NCI-H345 treated with DMSO at 0.1 percent for 48 hours (cell line): ENCODE measurements at regions not wholly inside any gene's neighbourhood (a gene's known extent, or its start where the extent isn't known, plus 50 kb on each side); places are given as distances from the start of the nearest gene placed in this dataset.

Experiments used
- DNase-seq: peaks from one replicate; lab custom pipeline; 2025; ENCODE audit not compliant: unreplicated experiment; lab: John Stamatoyannopoulos, UW

DNA sequence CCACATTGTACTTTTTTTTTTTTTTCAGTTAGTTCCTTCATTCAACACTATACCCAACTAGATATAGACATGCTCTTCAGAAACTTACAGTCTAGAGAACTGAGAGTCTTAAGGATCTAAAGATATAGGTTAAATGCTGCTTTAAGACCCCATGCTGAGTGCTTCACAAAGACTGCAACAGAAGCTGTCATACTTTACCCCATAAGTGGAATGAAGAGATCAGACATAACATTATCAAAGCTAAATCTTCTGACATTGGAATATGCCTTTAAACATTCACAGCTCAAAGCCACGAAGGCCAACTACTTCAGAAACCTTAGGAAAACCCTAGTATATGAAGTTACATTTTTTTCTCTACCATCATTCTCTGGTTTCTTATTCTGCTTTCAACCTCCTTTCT, 666.4 kb downstream of the KCNT2 start:
- no peak for DNase-seq

DNA sequence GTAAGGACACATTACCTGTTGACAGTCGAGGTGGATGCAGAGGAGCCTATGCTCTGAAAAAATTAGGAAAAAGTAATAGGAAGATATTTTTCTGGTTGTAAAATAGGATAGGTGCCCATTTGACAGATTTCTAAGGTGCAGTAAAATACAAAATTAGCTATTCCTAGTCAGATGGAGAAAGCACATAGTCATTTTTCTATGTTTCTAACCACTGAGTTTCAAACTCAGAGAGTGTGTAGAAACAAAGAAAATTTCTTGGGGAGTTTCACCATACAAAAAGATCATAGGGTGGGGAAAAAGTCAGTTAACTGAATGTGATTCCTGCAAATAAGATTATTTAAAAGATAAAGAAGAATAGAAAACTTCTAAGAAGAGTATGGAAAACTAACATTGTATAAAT, 666.9 kb downstream of the KCNT2 start:
- no peak for DNase-seq

DNA sequence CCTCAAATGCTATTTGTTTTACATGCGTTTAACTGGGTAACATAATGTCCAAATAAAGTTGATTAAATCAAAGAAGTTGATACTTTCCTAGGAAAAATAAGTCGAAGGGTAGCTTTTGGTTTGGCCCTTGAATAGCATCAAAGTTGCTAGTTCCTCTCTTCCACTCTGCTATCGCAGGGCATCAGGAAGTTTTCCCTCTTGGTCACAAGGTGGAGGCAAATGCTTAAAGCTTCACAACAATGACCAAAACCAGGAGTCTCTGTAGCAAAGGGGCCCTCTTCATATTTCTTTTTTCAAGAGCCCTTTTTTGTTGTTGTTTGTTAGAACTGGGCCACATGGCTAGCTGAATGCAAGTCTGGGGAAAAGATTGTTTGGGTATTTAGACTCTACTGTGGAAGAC, 668.4 kb downstream of the KCNT2 start:
- DNase-seq, result no peak

DNA sequence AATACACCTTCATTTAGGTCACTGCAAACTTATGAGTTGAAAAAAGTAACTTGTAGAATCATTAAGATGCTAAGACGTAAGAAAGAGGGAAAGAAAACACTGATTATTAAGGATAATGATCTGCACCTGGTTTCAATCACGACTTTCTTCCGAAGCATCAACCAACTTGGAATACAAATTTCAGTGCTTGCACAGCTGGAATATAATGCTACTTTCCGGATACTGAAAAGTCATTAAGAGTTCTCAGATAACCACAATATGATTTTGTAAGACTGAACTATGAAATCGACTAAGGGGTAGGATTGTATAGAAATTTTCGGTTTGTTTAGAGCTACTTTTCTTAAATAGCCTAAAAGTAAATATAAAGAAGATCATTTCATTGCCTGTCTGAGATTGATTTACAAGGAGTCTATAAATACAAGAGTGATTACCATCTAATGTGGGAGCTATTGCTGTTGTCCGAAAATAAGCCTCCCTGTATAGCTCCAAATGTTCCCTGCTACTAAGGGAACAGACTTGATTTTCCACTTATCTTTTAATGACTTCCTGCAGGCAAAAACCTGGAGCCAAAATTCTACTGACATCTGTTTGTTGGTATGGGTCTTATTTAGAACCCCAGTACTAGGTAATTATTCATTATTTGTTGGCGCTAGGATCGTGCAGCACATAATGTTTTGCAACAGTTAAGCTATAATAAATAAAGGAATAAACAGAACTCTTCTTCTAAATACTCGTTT, 673.3 kb downstream of the KCNT2 start:
- DNase-seq, result no peak

DNA sequence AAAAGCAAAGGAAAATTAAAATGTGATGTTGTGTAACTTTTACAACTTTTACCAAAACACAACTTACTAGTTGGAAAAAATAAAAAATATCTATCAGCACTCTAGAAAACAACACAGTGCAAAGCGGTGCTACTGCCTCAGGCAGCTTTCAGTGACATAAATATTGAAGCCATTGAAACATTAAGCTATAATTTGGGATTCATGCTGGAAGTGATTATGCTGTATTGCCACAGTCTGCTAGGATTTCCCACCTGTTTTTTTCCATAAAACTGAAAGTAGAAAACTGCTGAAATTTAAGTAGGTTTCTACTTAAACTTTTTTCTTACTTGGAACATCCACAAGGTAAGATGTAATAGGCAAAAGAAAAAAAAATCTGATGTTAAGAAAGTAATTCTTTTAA, 674.4 kb downstream of the KCNT2 start:
- no peak for DNase-seq

DNA sequence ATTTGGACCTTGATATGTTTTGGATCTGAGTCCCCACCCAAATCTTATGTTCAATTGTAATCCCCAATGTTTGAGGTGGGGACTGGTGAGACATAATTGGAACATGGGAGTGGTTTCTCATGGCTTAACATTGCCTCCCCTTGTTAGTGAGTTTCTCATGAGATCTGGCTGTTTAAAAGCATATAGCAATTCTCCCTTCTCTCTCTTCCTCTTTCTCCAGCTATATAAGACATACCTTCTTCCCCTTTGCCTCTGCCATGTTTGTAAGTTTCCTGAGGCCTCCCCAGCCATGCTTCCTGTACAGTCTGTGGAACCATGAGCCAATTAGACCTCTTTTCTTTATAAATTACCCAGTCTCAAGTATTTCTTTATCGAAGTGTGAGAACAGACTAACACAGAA, 692.4 kb downstream of the KCNT2 start:
- DNase-seq, result no peak

DNA sequence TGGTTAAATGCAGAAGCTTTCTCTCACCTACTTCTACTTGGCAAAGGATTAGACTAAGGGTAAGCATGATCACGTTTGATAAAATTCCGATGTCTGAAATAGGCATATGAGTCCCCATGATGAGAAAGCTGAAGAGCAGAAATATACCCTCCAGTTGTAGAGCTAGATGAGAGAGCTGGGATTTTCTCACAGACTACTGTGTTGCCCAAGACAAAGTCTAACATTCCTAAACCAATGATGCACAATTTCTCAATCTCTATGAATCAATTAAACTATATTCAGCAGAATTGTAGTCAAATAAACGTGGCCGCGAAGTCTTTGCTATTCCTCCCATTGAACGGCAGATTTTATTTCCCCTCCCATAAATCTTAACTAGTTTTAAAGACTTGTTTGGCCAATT, 699.2 kb downstream of the KCNT2 start:
- DNase-seq, result no peak

DNA sequence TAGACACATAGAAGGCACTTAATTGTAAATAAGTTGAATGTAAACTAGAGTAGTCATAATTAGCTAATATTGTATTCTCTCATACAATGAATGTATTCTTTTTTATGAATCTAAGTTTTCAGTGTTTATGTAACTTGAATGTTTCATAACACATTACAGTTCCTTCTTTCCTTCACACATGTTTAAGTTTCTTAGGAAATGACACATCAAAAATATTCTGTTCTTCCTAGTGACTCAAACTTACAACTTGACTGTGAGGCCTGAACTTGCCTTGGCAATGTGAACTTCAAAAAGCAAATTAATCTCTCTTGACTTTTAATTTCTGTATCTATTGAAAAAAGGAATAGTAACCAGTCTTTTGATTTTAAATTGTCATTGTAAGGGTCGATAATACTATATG, 700.1 kb downstream of the KCNT2 start:
- no peak for DNase-seq

DNA sequence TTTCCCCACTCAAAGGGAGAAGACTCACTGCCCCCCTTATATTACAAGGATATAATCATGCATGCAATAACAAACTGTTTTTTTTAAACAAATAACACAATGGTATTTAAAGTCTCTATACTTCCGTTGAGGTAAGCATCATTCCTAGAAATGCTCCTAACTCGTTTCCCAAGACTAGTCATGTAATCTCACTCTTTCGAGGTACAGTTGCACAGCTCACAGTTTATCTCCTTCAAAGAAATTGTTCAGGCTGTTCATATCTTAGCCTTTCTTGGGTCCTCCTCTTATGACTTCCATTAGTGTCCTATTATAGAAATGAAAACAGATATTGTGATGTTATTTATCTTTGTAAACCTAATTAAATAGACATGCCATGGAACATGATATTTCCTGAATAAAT, 705.0 kb downstream of the KCNT2 start:
- DNase-seq, result no peak

DNA sequence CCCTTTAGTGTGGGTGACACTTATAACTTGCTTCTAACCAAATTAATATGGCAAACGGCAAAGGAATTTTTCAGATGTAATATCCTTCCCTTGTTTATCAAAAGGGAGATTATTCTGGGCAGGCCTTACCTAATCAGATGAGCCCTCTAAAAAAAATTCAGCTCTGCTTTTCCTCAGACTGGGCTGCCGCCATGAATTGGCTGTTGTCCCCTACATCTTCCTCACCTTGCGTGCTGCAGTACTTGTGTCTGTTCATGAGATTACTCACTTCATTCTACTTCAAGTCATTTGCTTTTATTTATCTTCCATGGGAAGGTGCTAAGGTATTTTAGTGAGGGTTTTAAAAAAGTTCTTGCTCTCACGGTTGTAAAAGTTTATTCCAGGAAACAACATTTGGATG, 705.5 kb downstream of the KCNT2 start:
- no peak for DNase-seq

DNA sequence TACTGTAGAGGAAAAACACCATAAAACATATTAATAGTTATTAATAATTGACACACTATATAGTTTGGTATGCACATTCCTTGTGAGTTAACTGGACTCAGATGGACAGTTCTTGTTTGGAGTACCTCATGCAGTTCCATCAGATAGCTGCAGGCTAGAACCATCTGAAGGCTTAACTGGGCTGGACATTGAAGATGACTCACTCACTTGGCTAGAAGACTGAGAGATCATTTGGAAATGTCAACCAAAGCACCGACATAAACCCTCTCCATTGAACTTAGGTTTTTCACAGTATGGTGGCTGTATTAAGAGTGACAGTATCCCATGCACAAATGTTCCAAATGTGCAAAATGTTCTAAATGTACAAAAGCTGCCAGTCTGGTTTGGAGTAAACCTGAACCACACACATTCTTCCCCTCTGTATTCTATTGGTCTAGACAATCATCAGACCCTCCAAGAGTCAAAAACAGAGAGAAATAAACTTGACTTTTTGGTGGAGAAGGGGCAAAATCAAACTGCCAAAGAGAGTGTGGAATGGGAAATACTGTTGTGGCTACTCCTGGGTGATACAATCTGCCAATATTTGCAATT, 708.4 kb downstream of the KCNT2 start:
- no peak for DNase-seq

DNA sequence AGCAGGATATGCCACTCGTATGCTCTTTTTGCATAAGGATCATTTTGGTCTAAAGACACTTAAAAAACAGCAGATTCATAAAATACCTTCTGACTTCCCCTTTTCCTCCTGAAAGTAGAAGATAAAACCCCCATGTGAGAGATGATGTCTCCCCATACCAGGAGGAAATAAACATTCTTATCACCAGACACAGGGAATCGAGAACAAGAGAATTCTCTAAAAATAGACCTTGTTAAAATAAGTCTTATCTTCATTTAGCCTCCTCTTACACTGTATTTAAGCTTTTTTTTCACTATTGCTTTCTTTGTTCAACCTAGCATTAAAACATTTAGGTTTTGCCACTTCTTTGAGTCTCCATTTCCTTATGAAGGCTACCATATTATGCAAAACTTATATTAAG, 709.3 kb downstream of the KCNT2 start:
- no peak for DNase-seq

DNA sequence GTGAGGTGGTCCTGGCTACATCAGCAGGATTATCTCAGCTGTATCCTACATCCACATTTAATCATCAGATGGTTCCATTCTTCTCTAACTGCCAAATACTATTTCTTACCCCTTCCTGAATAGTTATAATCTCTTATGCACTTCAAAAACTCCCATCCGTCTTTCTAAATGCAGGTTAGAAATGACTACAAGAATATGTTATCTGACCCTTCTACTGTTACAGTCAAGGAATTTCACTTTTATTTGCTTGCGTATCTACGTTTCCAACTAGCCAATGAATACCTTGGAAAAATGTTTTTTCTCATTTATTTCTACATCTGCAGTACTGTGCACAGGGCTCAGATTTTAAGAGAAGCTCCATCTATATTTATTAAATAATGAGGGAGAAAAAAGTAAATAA, 709.9 kb downstream of the KCNT2 start:
- DNase-seq, result no peak

DNA sequence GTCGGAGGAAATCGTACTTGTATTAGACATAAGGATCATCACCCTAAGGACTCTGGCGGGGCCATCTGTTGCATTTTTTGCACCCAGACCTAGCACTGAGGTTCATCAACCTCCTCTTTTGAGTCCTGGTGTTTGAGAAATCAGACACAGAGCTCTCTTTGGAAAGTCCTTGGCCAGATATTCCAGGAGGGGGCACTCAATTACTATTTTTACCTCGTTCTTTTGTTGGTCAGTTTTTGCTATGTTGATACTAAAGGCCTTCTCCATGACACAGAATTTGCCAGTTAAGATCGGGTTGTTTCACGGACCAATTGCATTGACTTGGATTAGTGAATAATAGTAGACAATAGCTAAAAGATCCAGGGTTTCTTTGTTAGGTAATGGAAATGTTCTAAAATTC, 711.2 kb downstream of the KCNT2 start:
- no peak for DNase-seq

DNA sequence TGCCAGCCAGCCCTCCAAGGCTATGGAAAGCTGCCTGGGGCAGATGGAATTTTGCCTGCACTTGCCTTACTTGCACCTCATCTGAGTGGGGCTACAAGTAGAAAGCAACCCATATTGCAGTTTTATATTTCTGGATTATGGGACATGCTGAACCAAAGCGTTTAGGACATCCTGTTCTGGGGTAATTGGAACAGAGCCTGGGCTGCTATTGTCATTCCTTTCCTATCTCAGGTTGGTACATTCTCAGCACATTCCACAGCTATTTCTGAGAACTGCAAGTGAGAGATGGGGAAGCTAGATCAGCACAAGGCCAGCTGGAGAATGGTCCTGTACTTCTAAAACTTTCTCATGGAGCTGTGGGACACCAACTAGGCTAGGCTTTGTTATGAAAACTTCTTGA, 713.8 kb downstream of the KCNT2 start:
- DNase-seq, result no peak

DNA sequence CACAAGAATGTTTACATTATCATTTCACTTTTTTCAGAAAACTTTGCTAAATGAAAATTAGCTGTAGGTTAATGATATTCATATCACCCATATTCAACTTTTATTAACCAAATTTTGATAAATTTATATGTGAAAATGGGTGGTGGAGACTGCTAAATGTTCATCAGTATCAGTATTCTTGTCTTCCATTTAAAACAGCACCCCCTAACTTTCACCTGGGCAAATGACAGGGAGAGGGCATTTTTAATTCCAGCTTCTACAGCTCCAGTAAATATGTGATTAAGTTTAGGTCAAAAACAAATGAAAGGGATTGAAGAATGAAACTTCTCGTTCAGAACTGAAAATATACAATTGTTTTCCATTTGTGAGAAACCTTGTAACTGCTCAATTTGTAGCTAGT, 722.2 kb downstream of the KCNT2 start:
- DNase-seq, result no peak

DNA sequence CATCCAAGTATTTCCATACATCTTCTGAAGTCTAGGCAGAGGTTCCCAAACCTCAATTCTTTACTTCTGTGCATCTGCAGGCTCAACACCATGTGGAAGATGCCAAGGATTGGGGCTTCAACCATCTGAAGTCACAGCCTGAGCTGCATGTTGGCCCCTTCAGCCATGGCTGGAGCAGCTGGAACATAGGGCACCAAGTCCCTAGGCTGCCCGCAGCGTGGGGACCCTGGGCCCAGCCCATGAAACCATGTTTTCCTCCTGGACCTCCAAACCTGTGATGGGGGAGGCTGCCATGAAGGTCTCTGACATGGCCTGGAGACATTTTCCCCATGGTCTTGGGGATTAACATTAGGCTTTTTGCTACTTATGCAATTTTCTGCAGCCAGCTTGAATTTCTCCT, 729.8 kb downstream of the KCNT2 start:
- no peak for DNase-seq

DNA sequence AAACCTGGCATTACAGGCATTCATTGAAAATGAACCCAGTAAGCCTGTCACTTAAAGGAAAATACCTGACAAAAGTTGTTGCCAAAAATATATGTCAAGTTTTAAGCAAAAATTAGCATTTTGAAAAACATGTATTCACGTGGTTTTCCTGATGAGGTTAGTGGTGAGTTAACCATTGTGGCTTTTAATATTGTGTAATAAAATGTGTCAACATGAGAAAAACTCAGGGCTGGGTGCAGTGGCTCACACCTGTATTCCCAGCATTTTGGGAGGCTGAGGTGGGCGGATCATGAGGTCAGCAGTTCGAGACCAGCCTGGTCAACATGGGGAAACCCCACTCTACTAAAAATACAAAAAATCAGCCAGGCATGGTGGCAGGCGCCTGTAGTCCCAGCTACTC, 731.4 kb downstream of the KCNT2 start:
- no peak for DNase-seq

DNA sequence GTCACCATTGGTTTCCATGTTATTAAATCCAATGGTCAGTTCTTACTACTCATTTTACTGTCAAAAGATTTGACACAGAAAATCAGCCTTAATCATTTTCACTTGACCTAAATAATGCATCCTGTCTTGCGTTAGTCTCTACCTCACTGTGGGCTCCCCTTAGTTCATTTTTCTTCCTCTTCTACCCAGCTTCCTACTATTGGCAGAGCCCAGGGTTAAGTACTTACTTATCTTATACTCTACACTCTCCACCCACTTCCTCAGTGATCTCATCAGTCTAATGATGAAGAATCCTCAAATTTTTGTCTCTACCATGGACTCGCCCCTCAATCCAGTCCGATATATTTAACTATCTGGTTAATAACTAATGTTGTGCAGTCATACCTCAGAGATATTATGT, 735.9 kb downstream of the KCNT2 start:
- DNase-seq, result no peak

DNA sequence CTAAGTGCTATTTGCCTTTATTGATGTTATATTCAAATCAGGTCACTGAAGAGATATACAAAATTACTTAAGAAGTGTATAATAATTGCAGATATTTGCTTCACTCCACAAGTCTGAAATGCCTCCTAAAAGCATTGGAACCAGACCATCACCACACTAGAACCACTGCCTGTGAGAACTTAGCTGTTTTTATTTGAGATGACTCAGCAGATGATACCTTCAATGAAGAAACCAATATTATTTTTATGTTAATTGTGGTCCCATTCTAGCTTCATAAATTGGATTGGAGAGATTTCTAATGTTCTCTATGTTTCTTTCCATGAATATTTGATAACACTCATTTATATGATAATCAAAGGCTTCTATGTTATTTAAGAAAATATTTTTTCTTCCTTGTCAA, 740.6 kb downstream of the KCNT2 start:
- no peak for DNase-seq

DNA sequence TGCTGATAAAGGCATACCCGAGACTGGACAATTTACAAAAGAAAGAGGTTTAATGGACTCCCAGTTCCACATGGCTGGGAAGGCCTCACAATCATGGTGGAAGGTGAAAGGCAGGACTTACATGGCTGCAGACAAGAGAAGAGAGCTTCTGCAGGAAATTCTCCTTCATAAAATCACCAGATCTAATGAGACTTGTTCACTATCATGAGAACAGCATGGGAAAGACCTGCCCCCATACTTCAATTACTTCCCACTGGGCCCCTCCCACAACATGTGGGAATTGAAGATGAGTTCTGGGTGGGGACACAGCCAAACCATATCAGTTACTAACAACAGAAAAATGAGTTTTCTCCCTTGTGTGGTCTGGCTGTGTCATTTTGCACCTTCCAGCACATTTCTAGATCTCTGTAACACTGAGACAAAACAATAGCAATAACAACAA, 741.4 kb downstream of the KCNT2 start:
- no peak for DNase-seq

DNA sequence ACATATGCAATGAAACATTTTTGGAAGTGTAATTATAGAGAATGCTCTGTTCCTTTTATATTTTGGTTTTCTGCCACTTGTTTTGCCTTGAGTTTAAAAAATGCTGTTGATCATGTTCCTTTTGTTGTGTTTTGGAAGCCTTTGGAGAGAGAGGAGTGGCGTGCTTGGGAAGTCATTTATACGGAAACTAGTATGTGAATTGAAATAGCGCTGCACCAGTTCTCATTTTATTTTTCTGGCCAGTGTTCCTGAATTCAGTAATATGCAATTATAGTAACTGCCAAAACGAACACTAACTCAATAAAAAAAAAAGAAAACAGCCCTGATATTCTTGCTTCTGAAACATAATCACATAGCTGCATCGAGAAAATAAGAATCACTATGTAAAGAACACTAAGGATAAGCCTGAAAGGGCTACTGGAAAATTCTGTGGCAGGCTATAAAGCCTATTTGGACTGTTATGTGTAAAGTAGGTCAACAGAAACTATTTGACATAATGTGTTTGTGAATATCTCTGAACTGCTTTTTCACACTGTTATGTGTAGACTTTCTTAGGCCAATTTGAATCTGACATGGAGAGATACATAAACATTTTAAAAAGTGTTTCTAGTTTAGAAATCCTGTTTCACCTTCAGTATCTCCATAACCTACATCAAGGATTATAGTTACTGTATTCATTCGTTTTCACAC, 742.0 kb downstream of the KCNT2 start:
- DNase-seq, result no peak

DNA sequence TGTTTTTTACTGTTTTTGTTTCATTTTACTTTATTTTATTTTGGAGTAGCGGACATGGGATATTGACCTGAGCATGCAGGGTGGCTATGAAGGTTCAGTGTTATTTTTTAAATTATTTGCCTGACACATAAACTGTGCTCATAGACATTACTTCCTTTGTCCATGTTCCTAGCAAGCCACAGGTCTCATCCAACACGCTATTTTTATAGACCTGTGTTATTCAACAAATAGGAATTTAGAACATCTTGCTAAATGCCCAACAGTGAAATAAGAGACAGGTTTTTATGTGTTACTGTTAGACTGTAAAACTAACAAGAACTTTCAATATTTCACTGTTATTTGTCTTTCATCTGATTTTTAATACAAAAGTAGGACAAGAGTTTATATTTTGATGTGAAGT, 756.4 kb downstream of the KCNT2 start:
- no peak for DNase-seq
